OCI-LY3 (cell line): ENCODE measurements at regions not wholly inside any gene's neighbourhood (a gene's known extent, or its start where the extent isn't known, plus 50 kb on each side); places are given as distances from the start of the nearest gene placed in this dataset.

ENCODE experiments used
- EZH2phosphoT487 ChIP-seq: fragments of 200-600 bp; shearing (Covaris generic); IDR thresholded peaks from 2 replicates; pipeline ENCODE4 v1.6.1; 2018; ENCODE audit warnings: antibody characterized with exemption, mixed run types, low read depth
- TF ChIP-seq, protein P1 (sequence below): fragments of 200-600, 300-600 bp; sonication (generic); IDR thresholded peaks from 2 replicates; pipeline ENCODE4 v1.5.1; 2014; ENCODE audit warnings: antibody characterized with exemption, low read length, low read depth

DNA sequence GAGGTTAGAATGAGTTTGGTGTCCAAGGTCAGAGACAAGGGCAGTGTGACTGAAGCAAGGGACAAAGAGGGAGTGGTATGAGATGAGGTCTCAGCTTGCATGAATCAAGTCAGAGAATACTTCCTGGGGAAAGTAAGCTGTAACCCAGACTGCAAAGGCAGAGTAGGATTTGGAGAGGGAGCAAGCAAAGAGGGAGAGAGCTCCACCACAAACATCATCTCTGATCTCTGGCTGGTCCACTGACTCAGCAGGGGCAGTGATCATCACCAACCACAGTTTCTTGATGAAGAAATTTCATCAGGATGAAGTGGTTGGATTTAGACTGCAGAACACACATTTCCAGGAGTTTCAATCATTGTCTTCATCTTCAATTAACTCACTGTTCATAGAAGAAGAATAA lies 54.9 kb upstream of the HMGXB4 start:
- TF ChIP-seq, protein P1, sequence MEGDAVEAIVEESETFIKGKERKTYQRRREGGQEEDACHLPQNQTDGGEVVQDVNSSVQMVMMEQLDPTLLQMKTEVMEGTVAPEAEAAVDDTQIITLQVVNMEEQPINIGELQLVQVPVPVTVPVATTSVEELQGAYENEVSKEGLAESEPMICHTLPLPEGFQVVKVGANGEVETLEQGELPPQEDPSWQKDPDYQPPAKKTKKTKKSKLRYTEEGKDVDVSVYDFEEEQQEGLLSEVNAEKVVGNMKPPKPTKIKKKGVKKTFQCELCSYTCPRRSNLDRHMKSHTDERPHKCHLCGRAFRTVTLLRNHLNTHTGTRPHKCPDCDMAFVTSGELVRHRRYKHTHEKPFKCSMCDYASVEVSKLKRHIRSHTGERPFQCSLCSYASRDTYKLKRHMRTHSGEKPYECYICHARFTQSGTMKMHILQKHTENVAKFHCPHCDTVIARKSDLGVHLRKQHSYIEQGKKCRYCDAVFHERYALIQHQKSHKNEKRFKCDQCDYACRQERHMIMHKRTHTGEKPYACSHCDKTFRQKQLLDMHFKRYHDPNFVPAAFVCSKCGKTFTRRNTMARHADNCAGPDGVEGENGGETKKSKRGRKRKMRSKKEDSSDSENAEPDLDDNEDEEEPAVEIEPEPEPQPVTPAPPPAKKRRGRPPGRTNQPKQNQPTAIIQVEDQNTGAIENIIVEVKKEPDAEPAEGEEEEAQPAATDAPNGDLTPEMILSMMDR = no peak
- TF ChIP-seq EZH2phosphoT487 = no peak
